ENCODE measurements at regions not wholly inside any gene's neighbourhood (a gene's known extent, or its start where the extent isn't known, plus 50 kb on each side); places are given as distances from the start of the nearest gene placed in this dataset.
"Not testable (repeated sequence)": the region's sequence is repeated elsewhere in the genome, so short reads cannot be mapped to it uniquely, and the experiment has no call there.

- intact Hi-C loops (cut with DNase I); H3K27ac ChIP-seq; ATAC-seq; H3K4me1 ChIP-seq; DNase-seq; H3K27me3 ChIP-seq; H3K4me3 ChIP-seq; H3K36me3 ChIP-seq; H3K9me3 ChIP-seq: not testable (repeated sequence)
- 31% methylated on average over 2 of the region's 2 CpGs for WGBS (ENCODE audit: insufficient coverage, low coverage, low lambda C conversion rate, missing lambda C conversion rate)
Measured at GRCh38 chr21:10016991-10017390, 504.4 kb upstream of the TPTE start.

DNA sequence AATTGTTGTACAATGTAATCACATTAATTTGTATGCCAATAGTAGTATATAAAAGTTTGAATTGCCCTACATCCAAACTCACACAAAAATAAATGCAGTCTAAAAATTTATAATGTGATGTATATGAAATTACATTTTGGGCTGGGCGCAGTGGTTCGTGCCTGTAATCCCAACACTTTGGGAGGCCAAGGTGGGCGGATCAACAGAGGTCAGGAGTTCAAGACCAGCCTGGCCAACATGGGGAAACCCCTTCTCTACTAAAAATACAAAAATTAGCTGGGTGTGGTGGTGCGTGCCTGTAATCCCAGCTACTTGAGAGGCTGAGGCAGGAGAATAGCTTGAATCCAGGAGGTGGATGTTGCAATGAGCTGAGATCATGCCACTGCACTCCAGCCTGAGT is 503.6 kb upstream of the TPTE start:
- DNase-seq; H3K27me3 ChIP-seq; intact Hi-C loops (cut with DNase I); H3K4me3 ChIP-seq; H3K36me3 ChIP-seq; H3K9me3 ChIP-seq; H3K4me1 ChIP-seq; H3K27ac ChIP-seq; ATAC-seq: not testable (repeated sequence)
- WGBS (ENCODE audit: insufficient coverage, low coverage, low lambda C conversion rate, missing lambda C conversion rate): 38% methylated on average over 4 of the region's 4 CpGs

DNA sequence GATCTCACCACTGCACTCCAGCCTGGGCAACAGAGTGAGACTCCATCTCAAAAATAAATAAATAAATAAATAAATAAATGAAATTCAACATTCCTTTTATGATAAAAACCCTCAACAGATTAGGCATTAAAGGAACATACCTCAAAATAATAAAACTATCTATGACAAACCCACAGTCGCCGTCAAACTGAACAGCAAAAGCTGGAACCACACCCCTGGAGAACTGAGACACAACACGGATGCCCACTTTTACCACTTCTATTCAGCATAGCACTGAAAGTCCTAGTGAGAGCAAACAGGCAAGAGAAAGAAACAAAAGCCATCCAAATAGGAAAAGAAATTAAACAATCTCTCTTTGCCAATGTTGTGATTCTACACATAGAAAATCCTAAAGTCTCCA is 499.9 kb upstream of the TPTE start:
- DNase-seq; H3K4me3 ChIP-seq; H3K27ac ChIP-seq; intact Hi-C loops (cut with DNase I); ATAC-seq; H3K27me3 ChIP-seq; H3K9me3 ChIP-seq; H3K36me3 ChIP-seq; H3K4me1 ChIP-seq: not testable (repeated sequence)
- WGBS (ENCODE audit: insufficient coverage, low coverage, low lambda C conversion rate, missing lambda C conversion rate): 30% methylated on average over 3 of the region's 3 CpGs

DNA sequence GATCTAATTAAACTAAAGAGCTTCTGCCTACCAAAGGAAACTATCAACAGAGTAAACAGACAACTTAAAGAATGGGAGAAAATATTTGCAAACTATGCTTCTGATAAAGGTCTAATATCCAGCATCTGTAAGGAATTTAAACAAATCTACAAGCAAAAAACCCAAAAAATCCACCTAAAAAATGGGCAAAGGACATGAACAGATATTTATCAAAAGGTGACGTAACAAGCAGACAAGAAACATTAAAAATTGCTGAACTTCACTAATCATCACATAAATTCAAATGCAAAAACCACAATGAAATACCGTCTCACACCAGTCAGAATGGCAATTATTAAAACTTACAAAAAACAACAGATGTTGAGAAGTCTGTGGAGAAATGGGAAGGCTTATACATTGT is 498.6 kb upstream of the TPTE start:
- H3K36me3 ChIP-seq; H3K4me3 ChIP-seq; H3K9me3 ChIP-seq; H3K27ac ChIP-seq; intact Hi-C loops (cut with DNase I); H3K27me3 ChIP-seq; H3K4me1 ChIP-seq; DNase-seq; ATAC-seq: not testable (repeated sequence)
- 54% methylated on average over 2 of the region's 2 CpGs for WGBS (ENCODE audit: insufficient coverage, low coverage, low lambda C conversion rate, missing lambda C conversion rate)

Small RNAs in the stretch of these regions (small RNA-seq; reads per million reads assigned to genes)
- gene AC018692.3 (0 reads per million in 2 experiments), gene RF00003 (0 to 0.68 reads per million in 2 experiments), gene RF00156 (0 reads per million in 2 experiments), gene RN7SL52P (0 reads per million in 2 experiments)
